ENCODE measurements at regions not wholly inside any gene's neighbourhood (a gene's known extent, or its start where the extent isn't known, plus 50 kb on each side); places are given as distances from the start of the nearest gene placed in this dataset.

GRCh38 chr2:19435815-19436214 lies 77.4 kb upstream of the OSR1 start:
- no peak for DNase-seq (ENCODE audit: low read depth)
- TF ChIP-seq CTCF (IDR thresholded peaks at IDR 0.05; ENCODE audit: insufficient read depth, low read depth, low read length, missing control alignments), result no peak
- no peak overlapping the region for H3K4me3 ChIP-seq (ENCODE audit: low read depth, low read length)

GRCh38 chr2:19434413-19434812 lies 76.0 kb upstream of the OSR1 start:
- no peak for TF ChIP-seq CTCF (IDR thresholded peaks at IDR 0.05; ENCODE audit: insufficient read depth, low read depth, low read length, missing control alignments)
- no peak for DNase-seq (ENCODE audit: low read depth)
- H3K4me3 ChIP-seq (ENCODE audit: low read depth, low read length), result no peak overlapping the region

GRCh38 chr2:19426941-19427340 lies 68.5 kb upstream of the OSR1 start:
- no peak for DNase-seq (ENCODE audit: low read depth)
- no peak for TF ChIP-seq CTCF (IDR thresholded peaks at IDR 0.05; ENCODE audit: insufficient read depth, low read depth, low read length, missing control alignments)
- no peak overlapping the region for H3K4me3 ChIP-seq (ENCODE audit: low read depth, low read length)

- no peak for DNase-seq (ENCODE audit: low read depth)
- H3K4me3 ChIP-seq (ENCODE audit: low read depth, low read length), result no peak overlapping the region
- TF ChIP-seq CTCF (IDR thresholded peaks at IDR 0.05; ENCODE audit: insufficient read depth, low read depth, low read length, missing control alignments), result no peak
Measured at GRCh38 chr2:19426144-19426543, 67.7 kb upstream of the OSR1 start.

- no peak for DNase-seq (ENCODE audit: low read depth)
- no peak overlapping the region for H3K4me3 ChIP-seq (ENCODE audit: low read depth, low read length)
- TF ChIP-seq CTCF (IDR thresholded peaks at IDR 0.05; ENCODE audit: insufficient read depth, low read depth, low read length, missing control alignments), result no peak
Measured at GRCh38 chr2:19425419-19425818, 67.0 kb upstream of the OSR1 start.

- no peak for DNase-seq (ENCODE audit: low read depth)
- TF ChIP-seq CTCF (IDR thresholded peaks at IDR 0.05; ENCODE audit: insufficient read depth, low read depth, low read length, missing control alignments), result no peak
- no peak overlapping the region for H3K4me3 ChIP-seq (ENCODE audit: low read depth, low read length)
Measured at GRCh38 chr2:19419211-19419880, 60.9 kb upstream of the OSR1 start.
